IPS DF 4.7 (cell line): ENCODE measurements at regions not wholly inside any gene's neighbourhood (a gene's known extent, or its start where the extent isn't known, plus 50 kb on each side); places are given as distances from the start of the nearest gene placed in this dataset.
"Not testable (repeated sequence)": the region's sequence is repeated elsewhere in the genome, so short reads cannot be mapped to it uniquely, and the experiment has no call there.

Experiments
- DNase-seq: peaks from one replicate; pipeline ENCODE4 v3.0.0-alpha.2; 2013; ENCODE audit warnings: low spot score; ENCODE audit errors: extremely low read depth

DNA sequence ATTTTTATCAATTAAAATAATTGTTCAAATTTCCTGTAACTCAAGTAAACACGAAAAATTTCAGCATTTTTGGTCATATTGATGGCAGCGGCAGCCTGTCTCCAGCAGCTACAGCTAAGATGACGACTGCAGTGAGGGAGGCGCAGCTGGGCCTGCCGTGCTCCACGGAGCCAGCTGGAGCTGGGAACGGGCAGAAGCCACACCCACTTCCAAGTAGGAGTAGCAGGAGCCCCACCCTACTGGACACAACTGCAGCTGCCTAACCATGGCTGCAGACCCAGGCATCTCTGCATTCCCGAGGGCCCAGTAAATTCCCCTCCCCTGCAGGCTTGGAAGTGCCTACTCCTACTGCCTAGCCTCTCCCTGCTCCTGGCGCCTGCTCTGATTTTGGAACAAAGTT is 2031.7 kb downstream of the EFNA5 start:
- no peak for DNase-seq

DNA sequence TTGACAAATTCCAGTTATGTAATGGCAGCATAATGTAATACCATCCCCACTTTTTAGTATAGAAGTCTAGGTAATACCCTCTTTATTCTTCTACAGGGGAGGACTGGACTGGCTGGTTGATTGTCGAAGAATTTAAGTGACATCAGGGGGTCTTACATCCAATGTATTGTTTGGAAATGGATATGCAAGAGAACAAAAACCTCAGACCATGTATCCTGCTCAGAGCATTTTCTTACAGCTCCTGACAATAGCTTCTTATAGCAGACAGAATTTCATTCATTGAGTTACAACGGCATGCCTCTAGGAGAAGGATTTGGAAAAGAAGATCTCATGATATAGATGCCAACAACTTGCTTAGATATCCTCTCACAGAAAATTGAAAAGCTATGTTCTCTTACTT is 2032.3 kb downstream of the EFNA5 start:
- no peak for DNase-seq

DNA sequence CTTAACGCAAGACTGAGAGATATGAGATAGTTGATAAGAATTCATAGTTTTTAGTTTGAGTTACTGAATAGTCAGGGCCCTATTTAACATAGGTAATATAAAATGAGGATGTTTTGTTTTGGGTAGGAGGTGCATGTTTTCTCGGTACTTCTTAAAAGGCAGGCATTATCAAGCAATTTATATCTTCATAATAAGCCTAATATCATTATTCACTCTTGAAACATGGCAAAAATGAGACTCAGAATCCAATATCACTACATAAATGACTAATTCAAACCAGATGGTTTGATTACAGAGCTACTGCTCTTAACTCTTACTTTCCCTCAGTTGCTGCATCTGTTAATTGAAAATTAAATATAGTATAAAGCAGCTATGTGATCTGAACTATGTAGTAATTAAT is 2038.7 kb downstream of the EFNA5 start:
- no peak for DNase-seq

DNA sequence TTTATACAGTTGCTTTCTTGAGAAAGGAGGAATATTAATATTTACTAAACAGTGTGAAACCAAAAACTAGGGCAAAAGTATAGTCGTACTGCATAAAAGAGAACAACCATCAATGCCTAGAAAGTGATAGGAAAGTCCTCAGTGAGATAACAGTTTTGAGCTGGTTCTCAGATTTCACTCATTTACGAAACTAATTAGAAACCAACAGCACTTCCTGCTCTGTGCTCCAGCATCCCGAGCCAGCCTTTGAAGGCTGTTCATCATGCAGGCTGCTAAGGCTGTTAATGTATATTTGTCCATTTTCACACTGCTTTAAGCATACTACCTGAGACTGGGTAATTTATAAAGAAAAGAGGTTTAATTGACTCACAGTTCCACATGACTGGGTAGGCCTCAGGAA is 2039.9 kb downstream of the EFNA5 start:
- DNase-seq: no peak

DNA sequence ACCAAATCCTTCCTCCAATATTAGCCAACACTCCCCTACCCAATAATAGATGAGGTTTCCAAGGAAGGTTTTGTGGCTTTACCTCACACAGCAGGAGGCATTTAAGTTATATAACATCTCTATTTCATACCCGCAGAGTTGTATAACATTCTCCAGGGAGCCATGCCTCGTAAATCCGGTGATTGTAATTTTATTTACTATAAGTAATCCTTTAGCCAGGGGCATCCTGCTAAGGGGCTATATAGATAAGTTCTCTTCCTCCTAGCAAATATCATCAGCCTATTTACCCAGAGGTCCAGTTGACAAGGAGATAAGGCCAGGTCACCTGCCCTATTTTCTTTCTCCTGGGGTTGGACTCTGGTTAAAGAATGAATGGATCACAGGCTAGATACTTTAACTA is 2051.0 kb downstream of the EFNA5 start:
- no peak for DNase-seq

DNA sequence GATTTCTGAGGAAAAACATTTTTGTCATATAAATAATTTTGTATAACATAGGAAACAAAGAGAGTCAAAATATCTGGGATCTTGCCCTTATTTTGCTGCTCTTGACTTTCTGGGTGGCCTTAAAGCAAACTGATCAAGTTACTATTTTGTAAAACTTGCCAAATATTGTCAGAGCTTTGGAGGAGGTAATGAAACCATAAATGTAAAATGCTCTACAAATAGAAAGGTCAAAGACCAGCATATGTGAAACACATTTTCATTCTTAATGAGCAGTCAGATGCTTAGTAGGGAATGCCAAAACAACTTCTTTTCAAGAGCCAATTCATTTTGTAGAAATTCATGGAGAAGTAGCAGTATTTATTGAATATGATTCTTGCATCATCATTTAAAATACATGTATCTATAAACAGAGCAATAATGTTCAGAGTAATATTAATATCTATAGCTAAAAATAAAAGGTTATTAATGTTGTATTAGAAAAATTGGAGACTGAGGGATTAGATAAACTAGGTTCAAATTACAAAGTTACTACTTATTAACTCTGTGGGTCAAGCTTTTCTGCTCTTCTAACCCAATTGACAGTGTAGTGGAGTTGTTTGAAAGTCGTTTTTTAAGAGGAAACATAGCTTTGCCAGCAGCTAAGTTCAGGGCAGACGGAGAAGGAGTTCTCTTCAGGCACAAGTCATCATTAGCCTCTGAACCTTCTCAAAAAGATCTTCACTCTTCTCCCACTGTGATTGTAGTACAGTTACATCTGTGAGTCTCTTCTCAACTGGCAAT is 2053.1 kb downstream of the EFNA5 start:
- DNase-seq: no peak

DNA sequence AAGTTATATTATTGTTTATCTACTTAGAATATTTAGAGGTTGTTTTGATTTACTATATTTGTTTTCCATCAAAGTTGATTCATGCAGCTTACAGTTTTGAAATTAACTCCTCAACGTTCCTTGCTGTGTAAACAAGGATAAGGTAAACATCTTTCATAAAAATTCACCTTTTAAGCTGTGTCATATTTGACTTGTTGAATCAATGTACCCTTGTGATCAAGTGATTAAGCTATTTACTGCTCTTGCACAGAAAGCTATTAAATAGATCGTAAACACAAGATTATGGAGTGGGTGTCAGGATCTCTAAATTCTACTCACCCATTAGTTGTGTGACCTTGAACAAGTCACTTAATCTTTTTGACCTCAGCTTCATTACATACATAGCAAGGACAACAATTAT is 2054.0 kb upstream of the NUDT12 start:
- DNase-seq: no peak

DNA sequence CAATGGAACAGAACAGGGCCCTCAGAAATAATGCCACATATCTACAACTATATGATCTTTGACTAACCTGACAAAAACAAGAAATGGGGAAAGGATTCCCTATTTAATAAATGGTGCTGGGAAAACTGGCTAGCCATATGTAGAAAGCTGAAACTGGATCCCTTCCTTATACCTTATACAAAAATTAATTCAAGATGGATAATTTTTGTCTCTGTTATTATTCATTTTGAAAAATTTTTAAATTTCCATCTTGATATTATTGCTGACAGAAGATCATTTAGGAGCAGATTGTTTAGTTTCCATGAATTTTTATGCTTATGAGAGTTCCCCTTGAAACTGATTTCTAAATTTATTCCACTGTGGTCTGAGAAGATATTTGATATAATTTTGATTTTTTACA is 2039.8 kb upstream of the NUDT12 start:
- DNase-seq: not testable (repeated sequence)

DNA sequence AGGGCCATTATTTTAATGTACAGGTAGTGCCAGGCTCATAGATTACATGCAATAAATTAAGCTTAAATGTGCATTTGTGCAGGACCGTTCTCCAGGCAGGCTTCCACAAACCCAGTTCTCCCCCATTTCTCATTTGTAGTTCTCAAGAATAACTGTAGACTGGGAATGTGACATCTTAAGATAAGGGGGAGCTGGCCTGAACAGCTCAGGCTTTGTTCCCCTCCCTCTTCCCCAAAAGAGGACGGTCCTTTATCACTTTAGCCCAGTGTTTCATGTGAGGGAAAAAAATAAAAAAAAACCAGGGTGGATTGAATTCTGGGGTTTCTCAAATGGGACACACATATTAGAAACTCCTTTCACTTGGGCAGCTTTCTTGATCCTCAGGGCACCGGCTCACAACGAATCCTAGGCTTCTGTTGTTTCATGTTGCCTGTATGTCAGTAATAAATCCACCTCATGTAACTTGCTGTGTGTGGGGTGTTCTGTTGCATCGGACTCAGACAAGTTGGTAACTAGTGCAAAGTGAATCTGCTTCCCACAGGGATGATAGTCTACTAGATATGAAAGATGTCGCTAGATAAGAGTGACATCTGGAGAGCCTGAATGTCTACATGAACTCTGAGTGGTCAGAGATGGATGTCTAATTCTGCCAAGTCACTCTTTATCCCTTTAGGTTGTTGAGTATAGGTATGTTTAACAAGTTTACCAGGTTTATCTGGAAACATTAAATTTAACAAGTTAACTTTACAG is 2030.6 kb upstream of the NUDT12 start:
- DNase-seq: no peak

DNA sequence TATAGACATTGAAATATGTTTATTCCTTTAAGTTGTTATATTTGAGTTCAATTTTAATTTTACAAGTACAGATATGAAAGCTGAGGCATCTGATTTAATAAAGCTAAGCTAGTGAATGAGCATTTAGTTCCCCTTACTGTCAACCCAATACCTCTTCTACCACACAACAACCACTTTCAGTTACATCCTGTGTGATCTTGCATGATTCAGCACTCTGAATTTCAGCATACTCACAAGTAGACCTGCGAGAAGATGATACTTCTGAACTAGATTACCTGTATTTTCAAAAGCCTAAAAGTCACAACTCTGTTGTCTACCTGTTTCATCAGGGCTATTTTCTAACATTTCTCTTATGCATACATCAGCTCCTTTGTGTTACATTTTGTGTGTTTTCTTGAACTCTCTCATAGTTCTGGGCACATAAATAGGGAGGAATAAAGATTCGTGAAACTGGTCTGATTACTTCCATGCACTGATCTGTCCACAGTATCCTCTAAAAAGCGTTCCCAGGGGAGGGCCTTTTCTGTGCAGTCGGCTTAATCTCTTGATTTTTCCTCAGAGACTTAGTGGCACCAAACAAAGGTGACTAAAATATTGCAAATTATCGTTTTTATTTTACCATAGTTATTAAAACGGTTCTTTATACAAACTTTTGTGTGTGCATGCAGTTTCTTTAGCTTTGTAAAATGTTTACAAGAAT is 2025.5 kb upstream of the NUDT12 start:
- no peak for DNase-seq

DNA sequence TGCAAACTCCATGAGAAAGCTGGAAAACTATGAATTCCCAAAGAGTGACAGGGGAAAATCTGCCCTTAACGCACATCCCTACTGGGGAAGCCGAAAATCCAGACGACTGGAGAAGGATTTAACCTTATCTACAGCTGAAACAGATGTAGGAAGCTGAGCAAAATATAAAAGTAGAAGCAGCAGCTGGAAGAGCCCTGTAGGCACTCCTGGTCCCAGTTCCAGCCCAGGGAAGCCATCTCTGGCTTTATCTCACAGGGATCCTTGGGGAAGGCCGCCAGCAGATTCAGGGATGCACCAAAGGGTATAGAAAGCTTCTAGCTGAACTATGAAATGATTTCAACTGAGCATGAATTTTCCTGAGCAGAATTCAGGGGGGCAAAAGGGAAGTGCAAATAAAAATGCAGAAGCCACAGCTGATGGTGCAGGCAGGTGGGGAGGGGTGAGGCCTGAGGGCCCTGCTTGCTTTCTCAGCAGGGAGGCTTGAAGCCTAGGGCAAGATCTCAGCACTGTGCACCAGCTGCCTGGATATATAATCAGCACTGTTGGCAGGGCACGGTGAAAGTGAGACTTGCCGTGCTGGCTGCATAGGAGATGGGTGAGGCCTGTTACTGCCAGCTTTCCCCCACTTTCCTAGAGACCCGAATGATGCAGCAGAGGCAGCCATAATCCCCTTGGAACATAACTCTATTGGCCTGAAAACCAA is 2019.5 kb upstream of the NUDT12 start:
- DNase-seq: no peak

DNA sequence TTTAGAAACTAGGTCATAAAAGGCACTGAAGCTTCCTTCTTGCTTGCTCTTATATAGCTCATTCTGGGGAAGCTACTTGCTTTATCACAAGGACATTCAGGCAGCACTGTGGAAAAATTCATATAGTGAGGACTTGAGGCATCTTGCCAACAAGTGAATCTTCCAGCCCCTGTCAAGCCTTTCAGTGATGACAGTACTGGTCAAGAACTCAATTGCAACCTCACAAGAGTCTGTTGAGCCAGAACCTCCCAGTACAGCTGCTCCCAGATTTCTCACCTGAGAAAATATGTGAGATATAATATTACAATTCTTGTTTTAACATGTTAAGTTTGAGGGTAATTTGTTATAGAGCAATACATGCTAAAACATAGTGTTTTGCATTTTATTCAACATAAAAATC is 2011.0 kb upstream of the NUDT12 start:
- no peak for DNase-seq

DNA sequence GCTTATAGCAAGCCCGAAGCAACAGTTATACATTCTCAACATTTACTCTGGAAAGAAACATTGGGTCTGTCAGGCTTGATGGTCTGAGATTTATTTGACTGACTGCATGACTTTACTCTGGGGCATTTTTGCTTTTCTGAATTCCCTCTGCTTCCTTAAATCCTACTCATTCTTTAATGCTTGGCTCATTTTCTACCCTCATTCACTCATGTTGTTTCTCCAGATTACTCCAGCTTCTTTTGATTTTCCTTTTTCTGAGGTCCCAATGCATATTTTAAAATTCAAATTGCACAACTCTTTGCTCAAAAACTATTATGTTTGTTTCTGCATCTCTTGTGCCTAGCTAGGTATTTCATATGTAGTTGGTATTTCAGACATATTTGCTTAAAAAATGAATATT is 2002.9 kb upstream of the NUDT12 start:
- DNase-seq: no peak

DNA sequence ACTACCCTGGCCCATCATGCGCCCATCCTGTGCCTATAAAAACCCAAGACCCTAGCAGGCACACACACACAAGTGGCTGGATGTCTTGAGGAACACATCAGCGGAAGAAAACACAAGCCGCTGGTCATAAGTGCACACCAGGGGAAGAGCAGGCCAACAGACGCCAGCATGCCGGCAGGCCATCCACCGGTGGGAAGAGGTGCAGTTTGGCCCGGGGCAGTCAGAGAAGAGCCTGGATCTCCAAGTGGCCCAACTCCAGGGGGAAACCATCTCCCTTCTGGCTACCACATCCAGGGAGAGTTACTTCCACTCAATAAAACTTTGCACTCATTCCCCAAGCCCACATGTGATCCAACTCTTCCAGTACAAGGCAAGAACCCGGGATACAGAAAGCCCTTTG is 2001.3 kb upstream of the NUDT12 start:
- no peak for DNase-seq

DNA sequence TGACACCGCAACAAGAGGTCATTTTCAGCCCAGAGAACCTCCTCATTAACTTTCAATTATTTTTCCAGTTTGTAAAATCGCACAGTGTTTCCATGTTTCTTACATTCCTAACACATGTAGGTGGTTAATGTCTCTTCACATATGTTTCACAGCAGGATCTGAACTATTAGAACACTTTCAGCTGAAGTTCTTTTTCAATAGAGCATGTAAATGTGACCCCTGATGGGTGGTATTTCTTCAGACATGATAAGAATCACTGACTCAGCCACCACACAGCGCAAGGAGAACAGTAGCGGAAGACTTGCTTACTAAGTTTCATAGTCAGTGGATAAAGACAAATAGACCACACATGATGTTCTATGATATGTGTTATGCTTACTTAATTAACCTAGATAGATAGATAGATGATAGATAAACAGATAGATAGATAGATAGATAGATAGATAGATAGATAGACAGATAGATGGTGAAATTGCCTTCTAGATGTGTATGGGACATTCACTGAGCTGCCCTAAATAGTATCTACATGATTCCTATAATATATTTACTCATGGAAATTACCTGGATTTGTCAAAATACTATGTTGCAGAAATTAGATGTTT is 1992.1 kb upstream of the NUDT12 start:
- no peak for DNase-seq

DNA sequence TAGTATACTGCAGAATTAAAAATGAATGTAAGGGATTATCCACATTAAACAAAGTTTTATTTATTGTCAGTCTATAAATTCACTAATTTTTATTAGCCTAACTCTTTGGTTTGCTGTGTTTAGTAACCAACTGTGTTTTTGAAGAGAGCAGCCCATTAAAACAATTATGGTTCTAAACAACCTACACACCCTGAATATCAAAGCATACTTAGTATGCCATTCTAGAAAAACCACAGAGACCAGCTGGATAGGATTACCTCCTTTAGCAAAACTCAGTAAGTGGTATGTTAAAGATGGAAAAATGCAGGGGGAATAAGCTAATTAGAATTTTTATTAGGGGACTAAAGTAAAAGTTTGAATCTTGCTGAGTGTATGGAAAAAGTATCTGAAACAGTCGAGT is 1981.7 kb upstream of the NUDT12 start:
- DNase-seq: no peak

DNA sequence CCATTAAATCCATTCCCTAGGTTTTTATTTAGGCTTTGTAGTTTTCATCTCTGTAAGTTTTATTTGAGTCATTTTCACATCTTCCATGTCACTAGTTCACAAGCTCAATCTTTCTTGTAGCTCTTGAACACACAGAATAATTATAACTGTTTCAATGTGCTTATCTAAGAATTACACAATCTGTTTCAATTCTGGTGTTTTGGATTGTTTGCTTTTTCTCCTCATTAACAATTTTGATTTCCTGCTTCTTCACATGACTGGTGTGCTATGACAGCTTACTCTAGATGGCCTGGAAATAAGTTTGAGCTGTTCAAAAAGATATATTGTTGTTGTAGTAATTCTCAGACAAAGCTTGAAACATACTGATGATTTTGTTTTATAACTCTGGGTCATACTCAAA is 1974.1 kb upstream of the NUDT12 start:
- no peak for DNase-seq

DNA sequence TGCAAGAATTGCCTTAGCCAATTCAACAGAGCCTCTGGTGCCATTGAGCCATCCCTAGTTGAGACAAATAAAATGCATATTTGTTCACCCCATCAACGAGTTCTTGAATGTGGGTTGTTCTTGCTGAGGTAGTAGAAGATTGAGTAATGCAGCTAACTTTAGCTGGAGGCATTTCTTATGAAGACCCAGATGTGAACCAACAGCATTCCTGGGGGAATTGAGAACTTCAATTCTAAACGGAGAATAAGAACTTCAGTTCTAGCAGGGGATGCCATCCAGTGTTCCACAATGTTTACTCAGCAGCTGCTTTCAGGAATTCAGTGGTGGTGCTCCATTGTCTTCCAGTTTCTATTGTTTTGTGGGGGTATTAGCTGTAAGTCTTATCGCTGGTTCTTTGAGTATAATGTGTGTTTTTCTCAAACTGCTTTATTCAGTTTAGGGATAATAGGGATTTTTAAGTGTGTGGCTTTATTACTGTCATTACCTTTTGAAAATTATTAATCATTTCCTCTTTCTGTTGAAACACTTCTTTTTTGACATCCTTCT is 1968.2 kb upstream of the NUDT12 start:
- no peak for DNase-seq

DNA sequence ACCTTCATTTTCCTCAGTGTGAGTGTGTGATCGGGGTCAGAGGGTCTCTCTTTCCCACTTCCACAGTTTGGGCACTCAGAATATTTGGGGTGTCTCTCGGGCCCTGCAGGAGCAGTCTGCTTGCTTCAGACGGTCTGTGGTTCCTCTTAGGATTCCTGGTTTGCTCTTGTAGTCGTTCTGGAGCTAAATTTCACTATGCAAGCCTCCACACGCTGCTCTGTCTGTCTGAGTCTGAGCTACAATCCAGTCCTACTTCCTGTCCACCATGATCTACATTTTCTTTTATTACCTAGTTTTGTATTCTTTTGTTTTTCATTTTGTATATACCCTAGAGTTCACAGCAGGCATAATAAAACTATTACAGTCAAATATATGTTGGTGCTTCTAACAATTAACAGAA is 1967.3 kb upstream of the NUDT12 start:
- no peak for DNase-seq

DNA sequence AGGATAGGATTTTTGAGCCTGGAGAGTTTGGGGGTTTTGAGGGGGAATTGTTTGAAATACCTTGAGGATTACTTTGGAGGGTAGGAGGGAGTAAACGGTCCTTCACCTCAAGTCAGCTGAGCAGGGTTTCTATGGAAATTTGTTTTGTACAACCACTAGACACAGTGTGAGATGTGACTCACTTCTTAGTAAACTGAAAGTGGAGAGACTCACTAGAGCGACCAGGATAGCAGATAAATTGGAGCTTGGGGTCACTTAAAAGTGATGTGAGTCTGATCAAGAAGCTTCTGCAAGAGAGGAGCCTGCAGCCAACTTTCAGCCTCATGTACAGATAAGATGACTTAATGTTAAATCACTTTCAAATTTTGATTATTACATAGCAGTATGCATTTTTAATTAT is 1945.9 kb upstream of the NUDT12 start:
- DNase-seq: no peak

DNA sequence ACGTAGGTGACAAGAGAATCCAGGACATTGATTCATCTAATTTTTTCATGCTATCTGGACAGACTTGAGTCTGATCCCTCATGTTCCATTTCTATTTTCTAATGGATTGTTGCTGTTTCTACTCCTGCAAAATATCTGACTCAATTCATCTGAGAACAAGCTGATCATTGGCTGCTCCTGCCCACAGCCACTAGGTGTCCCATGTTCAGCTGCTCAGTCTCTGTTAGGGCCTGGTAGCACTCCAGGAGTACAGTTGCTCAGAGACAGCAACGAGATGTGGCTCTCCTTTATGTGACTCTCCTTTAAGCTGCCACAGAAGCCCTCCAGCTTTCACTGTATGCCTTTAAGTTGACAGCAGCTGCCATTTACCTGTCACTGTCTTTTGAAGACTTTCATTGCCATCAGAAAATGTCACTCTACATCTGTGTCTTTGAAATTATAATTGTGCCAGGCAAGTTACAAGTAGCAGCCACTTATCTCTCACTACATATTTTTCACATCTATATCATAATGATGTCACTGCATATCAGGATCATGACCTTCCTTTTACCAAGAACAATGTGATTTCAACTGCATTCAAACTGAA is 1944.2 kb upstream of the NUDT12 start:
- peak; percentile 22 for DNase-seq
